Smooth muscle cell (in vitro differentiated cells): ENCODE measurements at regions not wholly inside any gene's neighbourhood (a gene's known extent, or its start where the extent isn't known, plus 50 kb on each side); places are given as distances from the start of the nearest gene placed in this dataset.
A peak's percentile ranks its signal among the peaks of the same experiment; 100 is the strongest.

ENCODE experiments used
- DNase-seq: peaks from one replicate; lab custom pipeline; 2025; ENCODE audit not compliant: unreplicated experiment; lab: John Stamatoyannopoulos, UW
- H2AFZ ChIP-seq: fragments of 200-600 bp; sonication (generic); 2 replicates; pipeline ENCODE4 v1.6.0; 2016; ENCODE audit warnings: antibody characterized with exemption, low read depth, mild to moderate bottlenecking
- H3F3A ChIP-seq: fragments of 200-600 bp; sonication (generic); 2 replicates; pipeline ENCODE4 v1.6.0; 2017; ENCODE audit warnings: antibody characterized with exemption, low read depth
- H3K27ac ChIP-seq: fragments of 200-600 bp; sonication (generic); 2 replicates; pipeline ENCODE4 v1.5.1; 2016; ENCODE audit warnings: low read depth, mild to moderate bottlenecking
- H3K27me3 ChIP-seq: fragments of 200-600 bp; sonication (generic); 2 replicates; pipeline ENCODE4 v1.6.1; 2016; ENCODE audit warnings: low read depth, mild to moderate bottlenecking
- H3K36me3 ChIP-seq: fragments of 200-600 bp; sonication (generic); 2 replicates; pipeline ENCODE4 v1.5.1; 2016; ENCODE audit warnings: low read depth
- H3K4me1 ChIP-seq: fragments of 200-600 bp; sonication (generic); 2 replicates; pipeline ENCODE4 v1.5.1; 2016; ENCODE audit warnings: low read depth
- H3K4me2 ChIP-seq: fragments of 200-600 bp; sonication (generic); 2 replicates; pipeline ENCODE4 v1.6.0; 2016; ENCODE audit warnings: mild to moderate bottlenecking
- H3K4me3 ChIP-seq: fragments of 200-600 bp; sonication (generic); 2 replicates; pipeline ENCODE4 v1.5.1; 2016; ENCODE audit warnings: mild to moderate bottlenecking
- H3K79me2 ChIP-seq: fragments of 200-600 bp; sonication (generic); 2 replicates; pipeline ENCODE4 v1.6.0; 2016; ENCODE audit warnings: low read depth, mild to moderate bottlenecking
- H3K9ac ChIP-seq: fragments of 200-600 bp; sonication (generic); 2 replicates; pipeline ENCODE4 v1.6.0; 2016; ENCODE audit warnings: low read depth
- H3K9me3 ChIP-seq: fragments of 200-600 bp; sonication (generic); replicated peaks from 2 replicates; pipeline ENCODE4 v1.5.1; 2016; ENCODE audit warnings: low read depth
- H4K20me1 ChIP-seq: fragments of 200-600 bp; sonication (generic); 2 replicates; pipeline ENCODE4 v1.6.0; 2016; ENCODE audit warnings: low read depth
- CTCF ChIP-seq: fragments of 200-600 bp; sonication (generic); IDR thresholded peaks from 2 replicates; pipeline ENCODE4 v1.5.1; 2017; ENCODE audit warnings: borderline replicate concordance, mild to moderate bottlenecking, antibody characterized with exemption; ENCODE audit not compliant: insufficient read depth, poor library complexity, severe bottlenecking
- WGBS: methylation state at CpG from one replicate; pipeline ENCODE4 v1.1.7; 2016; ENCODE audit warnings: low lambda C conversion rate; 5-methylcytosine and 5-hydroxymethylcytosine counted together

GRCh38 chr13:73157031-73157430 lies 98.2 kb downstream of the KLF5 start:
- H3K27ac ChIP-seq, result no peak overlapping the region

DNA sequence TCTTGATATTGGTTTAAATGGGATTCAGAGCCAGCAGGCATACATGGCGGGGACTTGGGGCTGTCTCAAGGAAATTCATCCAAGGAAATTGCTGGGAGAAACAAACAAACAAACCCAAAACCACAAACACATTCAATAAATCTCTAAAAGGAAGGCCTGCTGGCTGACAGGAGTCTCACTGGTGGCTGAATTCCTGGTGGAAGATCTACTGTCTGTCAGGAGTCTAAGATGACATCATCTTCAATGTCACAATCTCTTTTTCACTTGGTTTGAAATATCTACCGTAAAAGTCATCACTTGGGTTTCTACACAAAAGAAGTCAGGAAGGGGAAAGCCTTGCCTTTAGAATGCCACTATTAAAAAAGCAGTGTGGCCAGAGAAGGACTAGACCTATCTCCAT lies 87.9 kb downstream of the KLF5 start:
- Histone ChIP-seq H3K27ac (peak overlapping the region; percentile 57), H3K36me3 (no peaks in the 10 kb centered on the region), H3K79me2 (no peaks in the 10 kb centered on the region), H3K4me2 (no peak overlapping the region), H3K4me1 (peaks cover 7% of the 10 kb centered on the region), H3F3A (no peaks in the 10 kb centered on the region), H2AFZ (no peak overlapping the region), H3K9me3 (no peaks in the 10 kb centered on the region), H3K27me3 (no peaks in the 10 kb centered on the region), H4K20me1 (no peaks in the 10 kb centered on the region), H3K9ac (no peak overlapping the region), H3K4me3 (no peak overlapping the region)
- DNase-seq, result no peak
- TF ChIP-seq CTCF, result no peak
- 51% methylated on average over 2 of the region's 2 CpGs for WGBS

More at GRCh38 chr13:73157031-73157430, 98.2 kb downstream of the KLF5 start:
- Histone ChIP-seq H3K9me3 (no peaks in the 10 kb centered on the region), H3K4me1 (no peaks in the 10 kb centered on the region), H3K4me3 (no peak overlapping the region), H3K79me2 (no peaks in the 10 kb centered on the region), H2AFZ (no peak overlapping the region), H3K4me2 (no peak overlapping the region), H3F3A (no peaks in the 10 kb centered on the region), H3K9ac (no peak overlapping the region), H4K20me1 (no peaks in the 10 kb centered on the region), H3K27me3 (no peaks in the 10 kb centered on the region), H3K36me3 (no peaks in the 10 kb centered on the region)
- WGBS, result 86% methylated on average over 2 of the region's 2 CpGs
- DNase-seq, result no peak
- TF ChIP-seq CTCF, result no peak

DNA sequence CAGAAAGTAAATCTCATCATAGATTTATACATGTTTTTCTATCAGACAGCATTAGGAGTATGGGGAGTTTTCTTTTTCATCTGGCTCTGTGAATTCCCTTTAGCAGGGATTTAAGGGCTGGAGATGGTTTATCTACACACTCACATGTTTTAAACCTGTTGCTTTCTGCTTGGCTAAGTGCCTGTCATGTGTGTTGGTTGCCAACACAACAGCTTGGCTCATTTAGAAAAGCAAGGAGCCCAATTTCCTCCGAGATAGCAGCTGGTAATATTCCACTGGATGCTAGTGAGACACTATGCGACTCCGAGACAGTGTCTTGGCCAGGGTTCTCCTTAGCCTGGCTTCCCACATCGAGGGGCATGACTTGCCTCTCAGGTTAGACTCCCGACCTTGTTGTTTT lies 83.3 kb downstream of the KLF5 start:
- H2AFZ ChIP-seq, result no peak overlapping the region
- H3K4me1 ChIP-seq, result peaks cover 18% of the 10 kb centered on the region
- 86% methylated on average over 5 of the region's 5 CpGs for WGBS
- no peak overlapping the region for H3K4me2 ChIP-seq
- H3K4me3 ChIP-seq, result no peak overlapping the region
- H3K9ac ChIP-seq, result no peak overlapping the region
- H3K9me3 ChIP-seq, result no peaks in the 10 kb centered on the region
- H3K27ac ChIP-seq, result no peak overlapping the region
- no peaks in the 10 kb centered on the region for H3F3A ChIP-seq
- no peaks in the 10 kb centered on the region for H4K20me1 ChIP-seq
- no peaks in the 10 kb centered on the region for H3K27me3 ChIP-seq
- H3K79me2 ChIP-seq, result no peaks in the 10 kb centered on the region
- TF ChIP-seq CTCF, result no peak
- no peaks in the 10 kb centered on the region for H3K36me3 ChIP-seq
- no peak for DNase-seq

DNA sequence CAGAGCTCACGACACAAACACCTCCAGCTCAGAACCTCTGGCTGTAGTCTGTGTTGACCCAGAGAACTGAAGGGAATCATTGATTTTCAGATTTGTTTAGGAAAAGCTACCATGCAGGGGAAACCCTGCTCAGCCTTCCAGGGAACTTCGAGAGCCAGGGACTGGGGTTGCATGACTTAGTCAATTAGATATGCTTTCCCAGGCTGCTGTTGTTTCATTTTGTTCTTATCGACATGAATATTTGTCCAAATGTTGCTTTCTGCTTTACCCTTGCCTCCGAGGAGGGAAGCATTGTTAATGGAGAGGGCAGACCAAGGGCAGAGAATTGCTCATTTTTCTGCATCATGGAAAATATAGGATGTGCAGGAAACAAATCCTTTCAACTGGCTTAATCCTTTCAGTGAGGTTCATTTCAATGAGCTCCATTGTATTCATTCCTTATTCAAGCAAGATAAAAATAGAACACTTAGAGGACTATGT lies 82.5 kb downstream of the KLF5 start:
- Histone ChIP-seq H2AFZ (peak overlapping the region; percentile 4), H3K9me3 (no peaks in the 10 kb centered on the region), H3K9ac (no peak overlapping the region), H4K20me1 (no peaks in the 10 kb centered on the region), H3F3A (no peaks in the 10 kb centered on the region), H3K4me2 (peak overlapping the region; percentile 18), H3K27me3 (no peaks in the 10 kb centered on the region), H3K4me3 (no peak overlapping the region), H3K4me1 (peaks cover 18% of the 10 kb centered on the region), H3K79me2 (no peaks in the 10 kb centered on the region), H3K27ac (no peak overlapping the region), H3K36me3 (no peaks in the 10 kb centered on the region)
- no peak for DNase-seq
- no peak for TF ChIP-seq CTCF
- WGBS, result 73% methylated on average over 4 of the region's 4 CpGs
